Prostate gland (tissue), 2 donors: ENCODE measurements at regions not wholly inside any gene's neighbourhood (a gene's known extent, or its start where the extent isn't known, plus 50 kb on each side); places are given as distances from the start of the nearest gene placed in this dataset.

Experiments used
- CTCF ChIP-seq, 4 experiments: fragments of 200-600 bp in 2 of 4; fragments of 450-650 bp in 2 of 4; sonication (generic) in 2 of 4; IDR thresholded peaks; 1 replicate in 3 of 4; 2 replicates in 1 of 4; pipeline ENCODE4 v1.5.1; 2016 to 2019; ENCODE audit warnings: antibody characterized with exemption in 4 of 4, mild to moderate bottlenecking in 2 of 4, moderate library complexity in 2 of 4
- POLR2A ChIP-seq: fragments of 450-650 bp; IDR thresholded peaks from one replicate; pipeline ENCODE4 v1.6.1; 2016; ENCODE audit warnings: antibody characterized with exemption, mild to moderate bottlenecking

GRCh38 chr11:42713279-42713678 lies 598.5 kb upstream of the API5 start:
- no peak for TF ChIP-seq CTCF (IDR thresholded peaks at IDR 0.05)
- TF ChIP-seq POLR2A: no peak
